T-cell (primary cell): ENCODE measurements at regions not wholly inside any gene's neighbourhood (a gene's known extent, or its start where the extent isn't known, plus 50 kb on each side); places are given as distances from the start of the nearest gene placed in this dataset.
"Not testable (repeated sequence)": the region's sequence is repeated elsewhere in the genome, so short reads cannot be mapped to it uniquely, and the experiment has no call there.

Experiments used
- ATAC-seq, 4 experiments: fragments of 200-7000 bp in 3 of 4; fragments of 150-1000 bp in 1 of 4; cut with Tn5 transposase; replicated peaks in 1 of 4; 1 replicate in 3 of 4; 2 replicates in 1 of 4; pipeline ENCODE4 v1.10.0; 2021; ENCODE audit warnings: moderate library complexity in 3 of 4, mild to moderate bottlenecking in 2 of 4, moderate number of reproducible peaks in 1 of 4
- CTCF ChIA-PET, 2 donors: fragments of 300-600 bp; sonication (Branson Sonifier 250); formaldehyde crosslinking; loops; one replicate each; lab custom pipeline; 2022; ENCODE audit warnings: antibody characterized with exemption in 2 of 2; lab: Charles Lee
- POLR2A ChIA-PET, 2 donors: fragments of 300-600 bp; sonication (Branson Sonifier 250); formaldehyde crosslinking; loops; one replicate each; lab custom pipeline; 2022; ENCODE audit warnings: antibody characterized with exemption in 2 of 2; lab: Charles Lee
- DNase-seq, 35 experiments: peaks; one replicate each; pipeline versions ENCODE4 v3.0.0 to v3.0.0-alpha.2; 2013 to 2023
- H3K27ac ChIP-seq: one replicate; pipeline ENCODE4 v1.5.1; 2013; ENCODE audit warnings: low read length
- H3K27me3 ChIP-seq, 2 experiments: replicated peaks in 1 of 2; 1 replicate in 1 of 2; 2 replicates in 1 of 2; pipeline versions ENCODE4 v1.6.1 to v1.7.0; 2013; ENCODE audit warnings: low read length in 1 of 2, mixed read lengths in 1 of 2; ENCODE audit not compliant: control insufficient read depth in 2 of 2, insufficient read depth in 2 of 2; ENCODE audit errors: extremely low read depth in 1 of 2
- H3K36me3 ChIP-seq, 2 donors: 1 replicate in 1 of 2; 2 replicates in 1 of 2; pipeline versions ENCODE4 v1.6.1 to v1.7.0; 2013; ENCODE audit warnings: low read length in 1 of 2; ENCODE audit not compliant: control insufficient read depth in 2 of 2, insufficient read depth in 1 of 2; ENCODE audit errors: extremely low read depth in 1 of 2
- H3K4me1 ChIP-seq, 2 experiments: 1 replicate in 1 of 2; 2 replicates in 1 of 2; pipeline versions ENCODE4 v1.6.1 to v1.7.0; 2013; ENCODE audit warnings: low read length in 2 of 2, mixed read lengths in 1 of 2; ENCODE audit not compliant: insufficient read depth in 2 of 2, control insufficient read depth in 1 of 2; ENCODE audit errors: extremely low read depth in 1 of 2
- H3K4me3 ChIP-seq, 2 donors: 1 replicate in 1 of 2; 2 replicates in 1 of 2; pipeline versions ENCODE4 v1.5.1 to v1.7.0; 2013; ENCODE audit warnings: mild to moderate bottlenecking in 2 of 2, low read length in 1 of 2, moderate library complexity in 1 of 2; ENCODE audit not compliant: control insufficient read depth in 1 of 2; ENCODE audit errors: extremely low read depth in 1 of 2
- H3K9me3 ChIP-seq: 2 replicates; pipeline ENCODE4 v1.7.0; 2013
- H3K27ac Mint-ChIP-seq, 2 donors: one replicate each; pipeline ENCODE4 v1.8.0; 2020 to 2021; ENCODE audit warnings: mild to moderate bottlenecking in 2 of 2, mixed read lengths in 2 of 2
- H3K27me3 Mint-ChIP-seq, 2 donors: one replicate each; pipeline ENCODE4 v1.8.0; 2021 to 2022; ENCODE audit warnings: mixed read lengths in 2 of 2
- H3K36me3 Mint-ChIP-seq: one replicate; pipeline ENCODE4 v1.8.0; 2021; ENCODE audit warnings: mixed read lengths
- H3K4me1 Mint-ChIP-seq, 3 donors: one replicate each; pipeline ENCODE4 v1.8.0; 2020 to 2022; ENCODE audit warnings: mixed read lengths in 3 of 3, mild to moderate bottlenecking in 1 of 3
- H3K4me3 Mint-ChIP-seq, 3 donors: one replicate each; pipeline ENCODE4 v1.8.0; 2020 to 2022; ENCODE audit warnings: mild to moderate bottlenecking in 3 of 3, mixed read lengths in 3 of 3, moderate library complexity in 3 of 3
- H3K9me3 Mint-ChIP-seq, 3 donors: one replicate each; pipeline ENCODE4 v1.8.0; 2020 to 2022; ENCODE audit warnings: mixed read lengths in 3 of 3
- WGBS: methylation state at CpG from one replicate; pipeline ENCODE4 v1.1.5; 2013; ENCODE audit warnings: missing lambda C conversion rate; ENCODE audit not compliant: insufficient coverage; 5-methylcytosine and 5-hydroxymethylcytosine counted together

DNA sequence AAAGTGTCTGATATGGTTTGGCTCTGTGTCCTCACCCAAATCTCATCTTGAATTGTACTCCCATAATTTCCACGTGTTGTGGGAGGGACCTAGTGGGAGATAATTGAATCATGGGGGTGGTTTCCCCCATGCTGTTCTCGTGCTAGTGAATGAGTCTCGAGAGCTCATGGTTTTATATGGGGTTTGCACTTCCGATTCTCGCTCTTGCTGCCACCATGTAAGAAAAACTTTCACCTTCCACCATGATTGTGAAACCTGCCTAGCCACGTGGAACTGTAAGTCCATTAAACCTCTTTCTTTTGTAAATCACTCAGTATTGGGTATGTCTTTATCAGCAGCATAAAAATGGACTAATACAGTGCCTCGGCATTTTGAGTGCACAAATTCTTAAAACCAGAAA is 655.0 kb upstream of the SGCD start:
- H3K4me1 ChIP-seq, H3K27ac Mint-ChIP-seq, H3K36me3 Mint-ChIP-seq, ATAC-seq, H3K36me3 ChIP-seq, H3K4me1 Mint-ChIP-seq, H3K9me3 Mint-ChIP-seq, H3K4me3 Mint-ChIP-seq, DNase-seq, H3K27ac ChIP-seq, H3K27me3 Mint-ChIP-seq, H3K4me3 ChIP-seq, H3K9me3 ChIP-seq, POLR2A ChIA-PET, H3K27me3 ChIP-seq, CTCF ChIA-PET: not testable (repeated sequence)
- no CpG with 5 or more reads among the region's 7 CpGs for WGBS

DNA sequence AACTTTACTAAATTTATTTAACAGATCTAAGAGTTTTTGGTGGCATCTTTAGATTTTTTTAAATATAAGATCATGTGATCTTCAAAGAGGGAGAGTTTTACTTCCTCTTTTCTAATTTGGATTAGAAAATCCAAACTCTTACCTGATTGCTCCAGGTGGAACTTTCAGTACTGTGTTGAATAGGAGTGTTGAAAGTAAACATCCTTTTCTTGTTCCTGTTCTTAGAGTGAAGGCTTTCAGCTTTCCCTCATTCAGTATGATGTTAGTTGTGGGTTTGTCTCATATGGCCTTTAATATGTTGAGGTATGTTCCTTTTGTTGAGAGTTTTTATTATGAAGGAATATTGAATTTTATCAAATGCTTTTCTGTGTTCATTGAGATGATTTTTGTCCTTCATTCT is 650.0 kb upstream of the SGCD start:
- no peak for ATAC-seq
- no peaks in the 10 kb centered on the region for H3K4me1 Mint-ChIP-seq
- H3K9me3 Mint-ChIP-seq, result peaks cover 0 to 5% (median 3%) of the 10 kb centered on the region in 3 donors
- Histone ChIP-seq H3K9me3 (no peaks in the 10 kb centered on the region), H3K27ac (no peak overlapping the region), H3K4me3 (no peak overlapping the region), H3K27me3 (no peaks in the 10 kb centered on the region), H3K4me1 (no peaks in the 10 kb centered on the region), H3K36me3 (no peaks in the 10 kb centered on the region)
- CTCF ChIA-PET, result no interaction called here
- no peak overlapping the region for H3K4me3 Mint-ChIP-seq
- no peak overlapping the region for H3K27ac Mint-ChIP-seq
- peaks cover 0 to 5% of the 10 kb centered on the region in 2 donors for H3K27me3 Mint-ChIP-seq
- POLR2A ChIA-PET, result no interaction called here
- no peak for DNase-seq
- H3K36me3 Mint-ChIP-seq, result no peaks in the 10 kb centered on the region

DNA sequence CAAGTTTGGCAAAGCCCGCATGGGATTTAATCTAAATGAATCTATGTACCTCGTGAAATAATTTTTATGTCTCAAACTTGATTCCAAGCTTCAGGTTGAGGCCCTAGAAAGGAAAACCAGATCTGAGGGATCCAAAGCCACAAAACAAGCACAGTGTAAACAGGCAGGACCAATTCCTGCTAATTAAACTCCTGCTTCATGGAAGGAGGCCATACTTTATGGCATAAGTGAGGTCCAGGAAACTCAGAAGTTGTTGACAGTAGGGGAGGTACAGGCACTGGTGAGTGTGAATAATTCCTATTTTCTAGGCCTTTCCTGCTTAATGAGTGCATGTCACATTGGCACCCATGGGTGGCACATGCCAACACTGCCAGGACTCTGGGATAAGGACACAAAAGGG is 648.6 kb upstream of the SGCD start:
- Histone ChIP-seq H3K27ac (no peak overlapping the region), H3K27me3 (no peaks in the 10 kb centered on the region), H3K36me3 (no peaks in the 10 kb centered on the region), H3K4me1 (no peaks in the 10 kb centered on the region), H3K9me3 (no peaks in the 10 kb centered on the region), H3K4me3 (no peak overlapping the region)
- CTCF ChIA-PET, result no interaction called here
- POLR2A ChIA-PET, result no interaction called here
- DNase-seq (no peak), ATAC-seq (no peak)
- Mint-ChIP-seq H3K9me3 (peaks cover 0 to 5% (median 5%) of the 10 kb centered on the region in 3 donors), H3K4me1 (no peaks in the 10 kb centered on the region), H3K4me3 (no peak overlapping the region), H3K27me3 (peaks cover 2 to 5% of the 10 kb centered on the region in 2 donors), H3K27ac (no peak overlapping the region), H3K36me3 (no peaks in the 10 kb centered on the region)
- WGBS, result 80% methylated on average over 2 of the region's 2 CpGs

DNA sequence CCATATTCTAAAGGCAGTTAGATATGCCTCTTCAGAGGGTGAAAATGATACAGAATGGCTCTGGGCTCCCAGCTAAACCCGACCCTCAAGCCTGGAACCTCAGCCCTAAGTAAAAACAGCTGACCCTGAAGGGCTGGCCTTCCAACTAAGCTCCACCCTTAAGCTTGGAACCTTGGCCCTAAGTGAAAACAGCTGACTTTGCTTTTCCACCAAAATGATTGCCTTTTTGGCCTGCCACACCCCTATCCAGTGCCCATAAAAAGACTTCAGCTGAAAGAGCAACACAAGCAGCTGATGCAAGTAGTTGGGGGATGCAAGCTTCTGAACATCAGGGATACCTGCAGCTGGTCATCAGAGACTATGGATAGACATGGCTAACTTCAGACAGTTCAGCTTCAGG is 647.4 kb upstream of the SGCD start:
- CTCF ChIA-PET, result no interaction called here
- Mint-ChIP-seq H3K4me1 (no peaks in the 10 kb centered on the region), H3K4me3 (no peak overlapping the region), H3K27me3 (peaks cover 2 to 12% of the 10 kb centered on the region in 2 donors), H3K27ac (no peak overlapping the region), H3K36me3 (no peaks in the 10 kb centered on the region), H3K9me3 (peaks cover 0 to 7% (median 5%) of the 10 kb centered on the region in 3 donors)
- ATAC-seq, result no peak
- WGBS, result no CpG with 5 or more reads among the region's 1 CpG
- Histone ChIP-seq H3K36me3 (no peaks in the 10 kb centered on the region), H3K27ac (no peak overlapping the region), H3K9me3 (no peaks in the 10 kb centered on the region), H3K4me3 (no peak overlapping the region), H3K4me1 (no peaks in the 10 kb centered on the region), H3K27me3 (peaks cover 0 to 5% of the 10 kb centered on the region in 2 experiments)
- POLR2A ChIA-PET, result no interaction called here
- no peak for DNase-seq

DNA sequence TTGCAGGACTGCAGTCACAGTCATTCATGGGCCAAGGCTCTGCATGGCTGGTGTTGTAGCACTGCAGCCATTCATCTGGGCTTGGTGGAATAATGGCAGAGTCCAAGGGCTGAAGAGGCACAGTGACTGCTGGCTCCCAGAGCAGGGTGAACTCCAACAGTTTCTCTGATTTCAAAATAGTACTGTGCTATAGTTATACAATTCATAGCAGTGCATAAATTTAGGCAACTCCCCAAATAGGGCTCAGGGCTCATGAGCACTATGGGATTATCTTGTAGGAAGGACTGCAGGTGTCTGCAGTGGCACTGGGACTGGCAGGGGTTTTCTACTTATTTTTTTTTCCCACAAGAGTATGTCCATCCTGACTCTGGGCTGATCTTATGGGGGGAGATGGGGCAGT is 642.5 kb upstream of the SGCD start:
- no peak overlapping the region for H3K4me3 ChIP-seq
- H3K27me3 ChIP-seq, result peaks cover 0 to 5% of the 10 kb centered on the region in 2 experiments
- Mint-ChIP-seq H3K9me3 (peaks cover 0 to 4% (median 3%) of the 10 kb centered on the region in 3 donors), H3K4me3 (no peak overlapping the region), H3K4me1 (no peaks in the 10 kb centered on the region), H3K27ac (no peak overlapping the region), H3K36me3 (no peaks in the 10 kb centered on the region), H3K27me3 (peaks cover 10 to 36% of the 10 kb centered on the region in 2 donors)
- DNase-seq (no peak), ATAC-seq (no peak)
- H3K36me3 ChIP-seq, result no peaks in the 10 kb centered on the region
- POLR2A ChIA-PET, result no interaction called here
- no peak overlapping the region for H3K27ac ChIP-seq
- CTCF ChIA-PET, result no interaction called here
- no peaks in the 10 kb centered on the region for H3K4me1 ChIP-seq
- no peaks in the 10 kb centered on the region for H3K9me3 ChIP-seq

DNA sequence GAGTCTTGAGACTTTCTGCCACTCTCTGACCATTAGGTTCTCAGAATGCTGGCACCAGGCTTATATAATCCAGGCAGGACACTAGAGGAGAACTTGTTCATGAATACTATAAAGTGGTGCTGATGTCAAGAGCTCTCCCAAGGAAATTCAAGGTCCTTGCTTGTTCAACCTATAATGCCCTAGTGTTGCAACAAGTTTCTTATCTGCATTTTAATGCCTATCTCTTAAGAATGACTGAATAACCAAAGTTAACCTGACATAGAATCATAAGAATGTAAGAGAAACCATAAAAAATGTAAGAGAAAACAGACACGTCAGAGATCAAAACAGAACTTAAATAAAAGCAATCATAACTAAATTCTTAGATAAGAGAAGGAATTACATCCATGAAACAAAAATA is 640.8 kb upstream of the SGCD start:
- ChIA-PET POLR2A (no interaction called here), CTCF (no interaction called here)
- no peak overlapping the region for H3K4me3 Mint-ChIP-seq
- no peaks in the 10 kb centered on the region for H3K4me1 Mint-ChIP-seq
- Histone ChIP-seq H3K27me3 (peaks cover 0 to 5% of the 10 kb centered on the region in 2 experiments), H3K4me1 (no peaks in the 10 kb centered on the region), H3K9me3 (no peaks in the 10 kb centered on the region), H3K27ac (no peak overlapping the region), H3K36me3 (no peaks in the 10 kb centered on the region), H3K4me3 (no peak overlapping the region)
- no peak overlapping the region for H3K27ac Mint-ChIP-seq
- H3K27me3 Mint-ChIP-seq, result peaks cover 10 to 31% of the 10 kb centered on the region in 2 donors
- no peak for ATAC-seq
- DNase-seq, result no peak
- H3K36me3 Mint-ChIP-seq, result no peaks in the 10 kb centered on the region
- peaks cover 0 to 4% (median 2%) of the 10 kb centered on the region in 3 donors for H3K9me3 Mint-ChIP-seq
- WGBS, result no CpG with 5 or more reads among the region's 1 CpG

DNA sequence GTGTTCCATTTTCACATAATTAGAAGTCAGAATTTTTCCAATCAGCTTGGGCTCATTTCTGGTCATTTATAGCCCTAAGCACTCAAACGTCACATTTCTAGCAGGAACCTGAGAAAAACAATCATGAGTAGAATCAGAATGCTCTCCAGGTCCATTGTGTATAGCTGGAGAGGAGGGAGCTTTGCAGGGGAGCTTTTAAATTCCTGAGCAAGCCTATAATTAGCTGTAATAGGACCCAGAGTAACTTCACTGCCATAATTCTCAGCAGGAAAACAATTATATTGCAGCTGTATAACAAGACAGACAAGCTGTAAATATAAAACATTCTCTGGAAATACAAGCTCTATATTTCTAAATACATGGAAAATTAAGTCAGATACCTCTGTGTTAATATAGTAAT is 637.6 kb upstream of the SGCD start:
- Mint-ChIP-seq H3K4me1 (no peaks in the 10 kb centered on the region), H3K36me3 (no peaks in the 10 kb centered on the region), H3K9me3 (no peaks in the 10 kb centered on the region), H3K27me3 (peaks cover 9 to 27% of the 10 kb centered on the region in 2 donors), H3K27ac (no peak overlapping the region), H3K4me3 (no peak overlapping the region)
- Histone ChIP-seq H3K36me3 (no peaks in the 10 kb centered on the region), H3K27me3 (peaks cover 0 to under 1% of the 10 kb centered on the region in 2 experiments), H3K27ac (no peak overlapping the region), H3K4me3 (no peak overlapping the region), H3K9me3 (no peaks in the 10 kb centered on the region), H3K4me1 (no peaks in the 10 kb centered on the region)
- DNase-seq, result no peak
- WGBS, result no CpG with 5 or more reads among the region's 1 CpG
- no peak for ATAC-seq
- ChIA-PET CTCF (no interaction called here), POLR2A (no interaction called here)
